ENCODE measurements at regions not wholly inside any gene's neighbourhood (a gene's known extent, or its start where the extent isn't known, plus 50 kb on each side); places are given as distances from the start of the nearest gene placed in this dataset.

- no peak for TF ChIP-seq AGO1 (IDR thresholded peaks at IDR 0.05; ENCODE audit: low read depth, low read length, poor library complexity, severe bottlenecking)
- no peak for TF ChIP-seq STAT6 (CRISPR knock-in tag; IDR thresholded peaks at IDR 0.05; ENCODE audit: borderline replicate concordance)
Observed at GRCh38 chr16:47026492-47026891, 53.0 kb upstream of the DNAJA2 start (continued).

DNA sequence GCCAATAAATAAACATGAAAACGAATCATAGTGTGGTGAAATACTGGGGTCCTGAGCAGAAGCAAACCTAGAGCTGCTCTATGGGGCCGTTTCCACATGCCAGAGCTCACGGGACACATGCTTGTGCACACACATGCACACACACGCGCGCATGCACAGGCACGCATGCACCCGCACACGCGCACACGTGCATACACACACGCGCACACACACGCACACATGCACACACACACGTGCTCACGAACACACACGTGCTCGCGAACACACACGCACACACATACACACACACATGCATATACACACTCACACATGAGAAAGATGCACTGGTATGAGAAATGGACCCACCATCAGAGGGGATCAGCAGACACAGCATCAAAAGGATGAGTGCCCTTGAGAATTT lies 52.2 kb upstream of the DNAJA2 start:
- H3K27me3 ChIP-seq (ENCODE audit: control insufficient read depth in 1 of 2, insufficient read depth in 2 of 2, low read length in 2 of 2) = peaks cover 0 to 10% of the 10 kb centered on the region in 2 experiments; a peak in 2 of 5 replicates
- no peak overlapping the region for H3K9ac ChIP-seq (ENCODE audit: insufficient read depth, low read depth, low read length)
- DNase-seq (ENCODE audit: low spot score) (no peak), FAIRE-seq (no peak), ATAC-seq (no peak)
- in situ Hi-C loops (cut with HindIII; ENCODE audit: extremely low pct_ligation_motif_present, low pct_unique_long_range_greater_than_20kb) = no loop called here
- TF ChIP-seq, protein P1, sequence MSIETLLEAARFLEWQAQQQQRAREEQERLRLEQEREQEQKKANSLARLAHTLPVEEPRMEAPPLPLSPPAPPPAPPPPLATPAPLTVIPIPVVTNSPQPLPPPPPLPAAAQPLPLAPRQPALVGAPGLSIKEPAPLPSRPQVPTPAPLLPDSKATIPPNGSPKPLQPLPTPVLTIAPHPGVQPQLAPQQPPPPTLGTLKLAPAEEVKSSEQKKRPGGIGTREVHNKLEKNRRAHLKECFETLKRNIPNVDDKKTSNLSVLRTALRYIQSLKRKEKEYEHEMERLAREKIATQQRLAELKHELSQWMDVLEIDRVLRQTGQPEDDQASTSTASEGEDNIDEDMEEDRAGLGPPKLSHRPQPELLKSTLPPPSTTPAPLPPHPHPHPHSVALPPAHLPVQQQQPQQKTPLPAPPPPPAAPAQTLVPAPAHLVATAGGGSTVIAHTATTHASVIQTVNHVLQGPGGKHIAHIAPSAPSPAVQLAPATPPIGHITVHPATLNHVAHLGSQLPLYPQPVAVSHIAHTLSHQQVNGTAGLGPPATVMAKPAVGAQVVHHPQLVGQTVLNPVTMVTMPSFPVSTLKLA (IDR thresholded peaks at IDR 0.05) = peak; percentile 94
- no peak for TF ChIP-seq NFE2L2 (IDR thresholded peaks at IDR 0.05; ENCODE audit: low read length)
- no peaks in the 10 kb centered on the region for H3K36me3 ChIP-seq (replicated peaks in 1 of 2; ENCODE audit: control insufficient read depth in 1 of 2, insufficient read depth in 2 of 2, low read length in 2 of 2)
- WGBS (ENCODE audit: low lambda C conversion rate) = 79% methylated on average over 20 of the region's 20 CpGs
- CTCF ChIA-PET (ENCODE audit: low intra/inter-chr PET ratio, low total read pairs) = no interaction called here
- POLR2A ChIA-PET = no interaction called here
- no peak overlapping the region for H2AFZ ChIP-seq (ENCODE audit: low read length)
- H3K4me2 ChIP-seq (ENCODE audit: low read depth, low read length) = no peak overlapping the region
- no peak overlapping the region for H3K4me3 ChIP-seq (replicated peaks in 1 of 3; ENCODE audit: insufficient read depth in 1 of 3, low read depth in 2 of 3, low read length in 3 of 3)
- H3K79me2 ChIP-seq (ENCODE audit: insufficient read depth, low read length) = no peaks in the 10 kb centered on the region
- no peaks in the 10 kb centered on the region for H3K4me1 ChIP-seq (ENCODE audit: insufficient read depth, low read length)
- BruUV-seq (replicated peaks) = no TSS peak
- no peaks in the 10 kb centered on the region for H3K9me3 ChIP-seq (ENCODE audit: low read length)
- no peak overlapping the region for H3K27ac ChIP-seq (ENCODE audit: extremely low read length, insufficient read depth, low read length)
- no peaks in the 10 kb centered on the region for H4K20me1 ChIP-seq (ENCODE audit: insufficient read depth, low read length)
- intact Hi-C loops (cut with micrococcal nuclease; ENCODE audit: unreplicated experiment) = no loop called here
